T-helper 1 cell treated with Interleukin-12 subunit alpha and Interleukin-12 subunit beta and Interleukin-4 antibody, amounts not matched to agents 30 ng/mL and 1 ng/mL, for 36 hours (primary cell): ENCODE measurements at regions not wholly inside any gene's neighbourhood (a gene's known extent, or its start where the extent isn't known, plus 50 kb on each side); places are given as distances from the start of the nearest gene placed in this dataset.
"Not testable (repeated sequence)": the region's sequence is repeated elsewhere in the genome, so short reads cannot be mapped to it uniquely, and the experiment has no call there.

Experiments used
- intact Hi-C: fragments of 100-400 bp; cut with micrococcal nuclease; formaldehyde crosslinking; loops from one replicate; pipeline ENCODE4 v1.15.1; 2024

DNA sequence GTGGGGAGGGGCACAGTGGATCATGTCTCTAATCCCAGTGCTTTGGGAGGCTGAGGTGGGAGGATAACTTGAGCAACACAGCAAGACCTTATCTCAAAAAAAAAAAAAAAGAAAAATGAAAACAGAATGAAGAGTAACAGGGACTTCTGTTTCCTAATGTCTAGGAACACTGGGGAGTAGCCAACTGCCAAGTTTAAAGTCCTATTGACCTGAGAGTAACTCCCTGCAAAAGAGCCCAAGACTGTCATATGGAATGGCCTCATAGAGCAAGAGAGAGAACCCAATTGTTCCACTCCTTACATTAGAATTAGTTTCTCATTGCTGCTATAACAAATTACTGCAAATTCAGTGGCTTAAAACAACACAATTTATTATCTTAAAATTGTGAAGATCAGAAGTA, 881.4 kb upstream of the ROBO1 start:
- intact Hi-C loops, result no loop called here

DNA sequence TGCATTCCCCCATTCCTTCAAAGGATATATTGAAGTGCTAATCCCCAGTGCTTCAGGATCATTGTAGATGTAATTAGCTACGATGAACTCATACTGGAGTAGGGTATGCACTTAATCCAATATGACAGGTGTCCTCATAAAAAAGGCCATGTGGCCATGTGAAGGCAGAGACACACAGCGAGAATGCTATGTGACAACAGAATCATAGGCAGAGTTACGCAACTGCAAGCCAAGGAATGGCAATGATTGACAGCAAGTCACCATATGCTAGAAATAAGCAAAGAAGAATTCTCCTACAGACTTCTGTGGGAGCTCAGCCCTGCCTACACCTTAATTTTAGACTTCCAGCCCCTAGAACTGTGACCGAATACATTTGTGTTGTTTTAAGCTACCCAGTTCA, 875.6 kb upstream of the ROBO1 start:
- intact Hi-C loops, result no loop called here

DNA sequence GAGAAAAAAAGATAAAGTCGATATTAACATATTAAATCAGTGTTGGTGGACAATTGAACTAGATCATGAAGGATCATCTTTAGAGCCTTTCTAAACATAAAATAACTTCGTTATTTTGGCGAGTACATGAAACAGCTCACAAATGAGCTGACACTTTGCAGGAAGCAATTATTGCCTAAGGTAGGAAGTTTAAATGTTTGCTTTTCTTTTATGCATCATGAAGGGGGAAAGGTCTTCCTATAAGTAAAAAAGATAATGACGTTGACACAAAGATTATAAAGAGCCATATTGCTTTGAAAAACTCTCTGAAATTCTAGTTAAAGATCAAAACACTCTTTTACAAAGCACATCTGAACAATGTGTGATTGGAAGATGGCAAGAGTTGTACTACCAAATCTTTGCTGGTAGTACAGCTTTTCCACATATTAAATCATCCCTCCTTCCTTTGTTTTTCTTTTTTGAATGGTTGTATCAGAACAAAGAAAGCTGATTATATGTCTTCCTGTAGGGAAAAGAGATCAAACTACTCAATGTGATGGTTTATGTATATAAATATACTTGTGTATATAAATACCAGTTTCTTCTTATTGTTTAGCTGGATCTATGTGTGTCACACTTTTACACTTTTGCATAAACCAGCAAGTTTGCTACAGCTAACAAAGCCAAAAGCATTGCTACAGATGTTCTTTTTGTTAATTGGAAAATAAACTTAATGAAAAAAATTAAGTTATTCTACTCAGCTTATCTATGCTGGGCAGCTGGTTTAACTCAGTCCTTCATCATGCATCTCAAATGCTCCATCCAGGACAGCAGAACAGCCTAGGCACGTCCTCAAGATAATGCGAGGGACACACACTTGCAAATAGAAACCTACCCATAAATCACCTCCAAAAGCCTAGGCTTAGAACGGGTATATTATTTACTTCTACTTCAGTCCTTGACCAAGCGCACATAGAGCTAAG, 850.8 kb upstream of the ROBO1 start:
- intact Hi-C loops, result no loop called here

DNA sequence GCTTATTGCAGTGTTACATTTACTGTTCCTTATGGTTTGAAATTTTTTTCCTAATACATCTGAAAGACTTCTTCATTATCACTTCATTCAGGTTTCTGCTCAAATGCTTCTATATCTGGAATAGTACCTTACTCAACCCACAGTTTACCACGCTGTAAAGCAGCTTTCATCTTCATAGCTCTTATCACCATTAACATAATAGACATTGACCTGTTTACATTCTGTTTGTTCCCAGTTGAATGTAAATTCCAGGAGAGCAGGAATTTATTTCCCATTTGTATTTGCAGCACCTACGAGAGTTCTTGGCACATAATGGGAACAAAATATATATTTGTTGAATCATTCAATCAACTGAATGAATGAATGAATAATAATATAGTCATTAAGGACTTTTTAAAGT, 844.6 kb upstream of the ROBO1 start:
- intact Hi-C loops, result no loop called here

DNA sequence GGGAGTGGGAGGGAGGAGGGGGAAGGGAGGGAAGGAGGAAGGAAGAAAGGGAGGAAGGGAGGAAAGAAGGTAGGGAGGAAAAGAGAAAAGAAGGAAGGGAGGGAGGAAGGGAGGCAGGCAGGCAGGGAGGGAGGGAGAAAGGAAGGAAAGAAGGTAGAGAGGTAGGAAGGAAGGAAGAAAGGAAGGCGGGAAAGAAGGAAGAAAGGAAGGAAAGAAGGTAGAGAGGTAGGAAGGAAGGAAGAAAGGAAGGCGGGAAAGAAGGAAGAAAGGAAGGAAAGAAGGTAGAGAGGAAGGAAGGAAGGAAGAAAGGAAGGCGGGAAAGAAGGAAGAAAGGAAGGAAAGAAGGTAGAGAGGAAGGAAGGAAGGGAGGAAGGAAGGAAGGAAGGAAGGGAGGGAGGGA, 840.3 kb upstream of the ROBO1 start:
- intact Hi-C loops, result not testable (repeated sequence)

DNA sequence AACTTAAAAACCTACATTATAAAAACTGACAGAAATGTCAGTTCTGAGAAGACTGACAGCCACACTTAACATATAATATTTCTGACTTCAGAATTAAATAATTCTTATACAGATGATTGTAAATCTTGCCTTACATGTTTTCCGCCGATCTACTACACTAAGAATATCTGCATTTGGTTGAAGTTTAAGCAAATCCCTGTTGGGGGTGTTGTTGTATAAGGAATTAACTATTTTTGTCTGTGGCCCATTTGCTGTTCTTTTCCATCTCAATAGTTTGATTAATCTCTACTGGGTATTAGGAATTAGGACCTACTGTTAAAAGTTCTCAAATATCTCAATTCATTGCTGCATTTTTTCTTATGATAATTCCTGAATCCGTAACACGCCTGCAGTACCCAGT, 838.3 kb upstream of the ROBO1 start:
- intact Hi-C loops, result no loop called here

DNA sequence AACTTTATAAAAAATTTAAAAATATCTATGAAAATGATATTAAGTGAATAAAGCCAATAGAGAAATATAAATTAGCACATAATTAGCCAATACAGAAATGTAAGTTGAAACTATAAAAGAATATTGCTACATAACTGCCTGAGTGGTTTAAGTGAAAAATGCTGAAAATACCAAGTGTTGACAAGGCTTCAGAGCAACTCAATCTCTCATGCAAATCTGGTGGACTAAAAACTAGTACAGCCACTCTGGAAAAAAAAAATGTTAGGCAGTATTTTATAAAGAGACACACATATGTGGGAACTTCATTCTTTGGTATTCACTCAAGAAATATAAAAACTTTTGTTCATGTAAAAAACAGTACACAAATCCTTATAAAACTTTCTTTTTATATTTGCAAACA, 833.7 kb upstream of the ROBO1 start:
- intact Hi-C loops, result no loop called here

DNA sequence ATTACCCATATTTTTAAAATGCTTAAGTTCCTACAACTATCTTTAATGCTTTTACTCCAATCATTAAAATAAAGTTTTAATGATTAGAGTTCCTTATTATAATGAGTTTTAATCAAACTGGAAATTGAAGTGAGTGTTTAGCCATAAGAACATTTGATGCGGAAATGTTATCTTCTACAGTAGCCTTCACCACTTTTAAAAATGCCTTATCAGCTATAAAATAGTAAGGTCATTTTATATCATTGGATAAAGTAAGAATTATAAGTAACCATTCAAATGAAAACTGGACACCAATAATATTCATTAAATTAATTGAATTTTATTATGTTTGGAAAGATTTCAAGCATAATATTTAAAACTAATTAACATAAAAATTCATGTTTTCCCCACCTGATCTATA, 825.0 kb upstream of the ROBO1 start:
- intact Hi-C loops, result no loop called here

DNA sequence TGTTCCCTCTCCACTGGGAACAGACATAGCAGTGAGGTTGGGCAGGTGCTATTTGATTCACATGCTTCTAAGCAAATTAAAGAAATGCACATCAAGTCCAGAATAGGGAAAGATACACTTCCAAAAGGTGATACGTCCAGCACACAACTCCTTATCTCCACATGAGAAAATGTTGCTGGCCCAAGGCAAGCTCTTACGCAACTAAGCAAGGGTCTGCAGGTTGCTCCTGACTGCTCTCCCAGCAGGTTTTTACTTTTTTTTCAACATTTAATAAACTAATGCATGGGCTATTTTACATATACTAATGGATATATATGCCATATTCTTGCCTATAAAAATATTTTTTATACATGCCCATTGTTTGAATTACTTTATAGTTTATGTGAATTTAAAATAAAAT, 818.5 kb upstream of the ROBO1 start:
- intact Hi-C loops, result no loop called here

DNA sequence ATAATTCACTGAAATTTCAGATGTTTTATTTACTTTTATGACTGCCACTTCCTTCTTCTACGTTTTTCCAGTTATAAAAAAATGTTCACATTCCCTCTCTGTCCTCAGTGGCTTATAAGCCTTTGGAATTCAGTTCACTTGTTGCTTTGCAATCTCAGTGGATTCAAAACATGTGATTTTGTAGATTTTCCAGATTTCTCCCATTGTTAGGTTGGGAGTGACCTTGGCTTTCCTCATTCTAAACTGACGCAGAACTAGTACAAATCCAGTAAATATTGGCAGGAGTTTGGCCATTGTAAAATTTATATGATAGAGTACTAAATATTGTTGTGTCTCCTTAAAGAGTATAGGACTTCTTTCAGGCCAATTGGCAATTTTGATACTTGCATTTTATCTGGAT, 812.3 kb upstream of the ROBO1 start:
- intact Hi-C loops, result no loop called here

DNA sequence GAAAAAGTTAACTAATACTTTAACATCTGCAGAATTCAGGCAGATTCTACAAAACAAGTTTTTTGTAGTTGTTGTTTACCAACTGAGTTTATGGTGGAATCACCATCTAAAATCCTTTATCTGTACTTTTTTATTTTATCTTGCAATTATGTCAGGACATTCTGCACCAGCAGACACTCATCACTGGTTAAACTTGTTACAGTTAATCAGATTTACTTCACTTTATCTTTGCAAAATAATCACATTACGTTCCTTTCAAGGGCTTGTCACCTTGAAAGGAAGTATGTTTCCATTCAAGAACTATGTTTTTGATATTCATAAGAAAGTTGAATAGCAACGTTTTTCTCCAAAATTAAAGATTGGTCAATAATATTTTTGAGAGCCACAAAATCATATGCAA, 796.6 kb upstream of the ROBO1 start:
- intact Hi-C loops, result no loop called here

DNA sequence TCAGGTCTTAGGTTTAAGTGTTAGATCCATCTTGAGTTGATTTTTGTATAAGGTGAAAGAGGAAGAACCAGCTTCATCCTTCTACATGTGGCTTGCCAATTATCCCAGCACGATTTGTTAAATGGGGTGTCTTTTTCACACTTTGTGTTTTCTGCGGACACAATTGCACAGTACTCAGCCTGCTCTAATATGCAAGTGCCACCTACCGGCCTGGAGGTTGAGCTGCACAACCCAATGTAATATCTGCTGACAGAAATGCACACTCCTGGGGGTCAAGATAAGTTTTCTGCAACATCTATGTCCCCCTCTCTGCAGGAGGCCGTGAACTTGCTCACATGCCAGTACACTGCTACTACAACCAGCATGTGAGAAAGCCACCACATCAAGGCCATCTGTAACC, 791.9 kb upstream of the ROBO1 start:
- intact Hi-C loops, result no loop called here

DNA sequence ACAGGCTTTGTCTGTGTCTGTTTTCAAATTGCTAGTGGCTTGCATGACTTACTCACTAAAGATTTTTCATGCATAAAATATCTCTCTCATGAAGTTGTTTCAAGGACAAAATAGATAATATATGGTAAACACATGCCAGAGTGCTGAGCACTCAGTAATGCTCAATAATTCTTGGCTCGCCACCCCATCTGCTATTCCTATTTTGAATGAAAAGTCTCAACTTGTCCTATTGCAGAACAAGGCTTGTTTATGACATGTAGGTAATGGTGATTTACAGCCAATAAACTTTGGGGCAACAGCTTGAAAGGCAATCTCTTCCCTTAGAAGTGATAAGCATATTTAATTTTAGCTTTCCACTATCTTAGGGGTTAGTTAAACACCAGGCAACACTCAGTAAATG, 789.0 kb upstream of the ROBO1 start:
- intact Hi-C loops, result no loop called here

DNA sequence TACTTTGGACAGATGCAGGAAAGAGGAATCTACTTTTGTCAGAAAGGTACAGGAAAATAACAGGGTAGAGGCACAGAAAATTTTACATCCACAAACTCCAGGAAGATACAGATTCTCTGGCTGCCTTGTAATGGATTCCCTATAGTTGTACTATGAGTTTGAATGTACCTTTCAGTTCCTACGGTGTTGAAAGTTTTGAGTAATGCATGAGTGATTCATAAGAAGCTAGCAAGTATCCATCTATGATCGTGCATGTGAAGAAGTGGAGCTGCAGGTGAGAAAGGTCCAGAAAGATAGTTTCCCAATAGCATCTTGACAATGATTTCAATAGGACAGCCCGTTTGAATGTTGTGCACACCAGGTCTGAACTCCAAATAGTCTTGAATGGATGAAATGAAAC, 786.5 kb upstream of the ROBO1 start:
- intact Hi-C loops, result no loop called here

DNA sequence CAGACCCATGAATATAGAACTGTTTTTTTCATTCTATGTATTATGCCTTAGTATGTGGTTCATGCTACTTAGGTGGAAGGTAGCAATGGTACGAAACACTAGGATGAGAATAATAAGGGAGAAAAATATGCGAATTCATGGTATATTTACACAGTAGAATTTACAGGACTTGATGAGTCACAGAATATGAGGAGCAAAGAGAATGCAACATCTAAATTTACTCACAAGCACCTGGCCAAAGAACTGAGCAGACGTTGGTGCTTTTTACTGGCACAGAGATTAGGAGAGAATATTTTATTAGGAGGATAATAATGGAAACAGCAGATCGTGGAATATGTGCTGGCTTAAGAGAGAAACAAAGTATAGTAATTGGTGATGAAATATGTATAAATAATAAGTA, 785.4 kb upstream of the ROBO1 start:
- intact Hi-C loops, result no loop called here

DNA sequence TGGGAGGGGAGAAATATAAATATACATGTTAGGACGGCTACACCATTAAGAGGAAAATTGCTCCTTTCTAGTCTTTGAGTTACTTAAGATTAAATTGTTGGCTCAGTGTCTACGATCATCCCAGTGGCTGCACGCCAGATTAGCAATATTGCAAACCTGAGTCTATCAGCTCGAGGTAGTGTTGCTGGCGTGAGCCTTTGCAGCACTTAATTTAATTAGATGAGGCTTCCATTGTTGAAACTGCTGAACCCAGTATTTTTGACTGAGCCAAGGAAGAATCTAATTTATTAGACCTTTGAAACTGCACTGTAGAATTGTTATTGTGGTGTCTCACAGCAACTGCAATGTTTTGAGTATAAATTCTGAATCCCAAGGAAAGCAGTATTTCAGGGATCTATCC, 782.4 kb upstream of the ROBO1 start:
- intact Hi-C loops, result no loop called here

DNA sequence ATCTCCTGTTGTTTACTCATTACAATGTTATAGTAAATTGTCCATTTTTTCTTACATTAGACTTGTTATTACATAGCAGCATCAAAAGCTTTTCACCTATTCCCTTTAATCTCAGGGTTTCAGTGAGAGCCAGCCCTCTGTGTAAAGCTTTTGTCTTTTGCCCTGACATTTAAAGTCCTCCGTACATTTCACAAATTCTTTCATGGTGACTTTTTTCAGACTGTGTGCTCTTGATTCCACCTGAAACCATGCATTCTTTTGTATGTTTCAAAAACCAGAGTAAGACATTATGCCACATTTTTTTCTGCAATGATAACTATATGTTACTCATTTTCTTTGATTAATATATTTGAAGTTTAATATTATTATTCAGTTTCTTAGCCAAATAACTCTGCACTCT, 781.4 kb upstream of the ROBO1 start:
- intact Hi-C loops, result no loop called here

DNA sequence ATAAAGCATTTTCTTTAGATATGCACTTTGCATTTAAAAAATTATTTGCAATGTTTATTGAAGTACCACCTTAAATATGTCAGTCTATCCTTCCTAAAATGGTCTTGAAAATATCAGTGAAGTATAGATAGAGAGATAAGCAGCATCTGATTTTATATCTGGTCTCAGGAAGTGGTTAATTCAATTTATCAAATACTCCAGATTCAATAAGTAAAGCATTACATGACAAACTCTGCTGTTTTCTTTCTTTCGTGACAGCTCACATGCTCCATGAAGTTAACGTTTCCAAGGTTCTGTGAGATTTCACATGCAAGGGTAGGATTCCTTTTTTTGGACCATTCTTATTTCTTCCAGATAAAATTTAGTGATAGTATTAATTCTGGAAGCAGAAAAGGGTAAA, 775.4 kb upstream of the ROBO1 start:
- intact Hi-C loops, result no loop called here

DNA sequence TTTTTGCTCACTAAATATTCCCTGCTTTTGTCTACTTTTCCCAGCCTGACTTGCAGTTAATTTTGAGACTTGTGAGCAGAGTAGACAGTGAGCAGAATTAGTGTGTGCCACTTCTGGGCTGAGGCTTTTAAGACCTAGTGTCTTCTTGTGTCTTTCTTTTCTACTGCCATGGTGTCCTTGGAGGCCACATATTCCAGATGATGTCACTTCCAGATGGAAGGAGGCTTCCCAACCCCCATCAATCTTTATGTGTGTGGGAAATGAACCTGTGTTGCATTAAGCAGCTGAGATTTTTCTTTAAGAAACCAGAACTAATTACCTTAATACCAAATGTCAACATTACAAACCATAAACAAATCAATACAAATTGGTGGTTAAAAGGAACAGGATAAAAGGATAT, 774.7 kb upstream of the ROBO1 start:
- intact Hi-C loops, result no loop called here

DNA sequence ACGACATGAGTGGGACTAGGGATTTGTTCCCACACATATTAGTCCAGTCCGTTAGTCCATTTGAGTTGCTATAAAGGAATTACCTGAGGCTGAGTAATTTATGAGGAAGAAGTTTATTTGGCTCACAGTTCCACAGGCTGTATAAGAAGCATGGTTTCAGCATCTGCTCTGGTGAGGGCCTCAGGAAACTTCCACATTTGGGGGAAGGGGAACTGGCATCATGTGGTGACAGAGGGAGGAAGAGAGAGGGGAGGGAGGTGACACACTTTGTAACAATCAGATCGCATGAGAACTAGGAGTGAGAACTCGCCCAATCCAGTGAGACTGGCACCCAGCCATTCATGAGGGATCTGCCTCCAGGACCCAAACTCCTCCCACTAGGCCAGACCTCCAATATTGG, 769.9 kb upstream of the ROBO1 start:
- intact Hi-C loops, result no loop called here

DNA sequence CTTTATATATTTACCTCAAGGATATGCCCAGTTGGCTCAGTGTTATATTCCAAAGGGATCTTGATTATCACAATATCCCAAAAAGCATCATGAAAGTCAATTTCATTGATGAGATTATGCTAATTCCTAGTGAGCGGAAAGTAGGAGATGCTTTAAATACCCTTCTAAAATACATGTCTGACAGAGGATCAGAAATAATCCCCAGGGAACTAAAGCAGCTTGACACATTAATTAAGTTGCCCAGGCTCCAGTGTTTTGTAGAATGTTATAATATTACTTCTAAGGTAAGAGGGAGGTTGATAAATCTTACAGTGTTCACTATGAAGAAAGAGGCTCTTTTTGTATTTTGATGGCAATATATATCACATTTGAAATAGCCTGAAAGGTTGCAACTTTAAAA, 767.5 kb upstream of the ROBO1 start:
- intact Hi-C loops, result no loop called here

DNA sequence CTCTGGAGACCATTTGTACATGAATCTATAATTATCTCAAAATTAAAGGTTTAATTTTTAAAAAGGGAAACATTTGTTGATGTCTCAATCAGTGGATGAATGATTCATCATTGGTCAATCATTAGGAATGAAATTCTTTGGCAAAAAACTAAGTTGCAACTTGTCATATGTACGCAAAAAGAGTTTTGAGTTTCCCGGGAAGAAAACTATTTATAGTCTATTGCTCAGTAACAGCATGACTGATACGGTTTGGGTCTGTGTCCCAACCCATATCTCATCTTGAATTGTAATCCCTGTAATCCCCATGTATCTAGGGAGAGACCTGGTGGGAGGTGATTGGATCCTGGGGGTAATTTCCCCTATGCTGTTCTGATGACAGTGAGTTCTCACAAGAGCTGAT, 765.8 kb upstream of the ROBO1 start:
- intact Hi-C loops, result no loop called here

DNA sequence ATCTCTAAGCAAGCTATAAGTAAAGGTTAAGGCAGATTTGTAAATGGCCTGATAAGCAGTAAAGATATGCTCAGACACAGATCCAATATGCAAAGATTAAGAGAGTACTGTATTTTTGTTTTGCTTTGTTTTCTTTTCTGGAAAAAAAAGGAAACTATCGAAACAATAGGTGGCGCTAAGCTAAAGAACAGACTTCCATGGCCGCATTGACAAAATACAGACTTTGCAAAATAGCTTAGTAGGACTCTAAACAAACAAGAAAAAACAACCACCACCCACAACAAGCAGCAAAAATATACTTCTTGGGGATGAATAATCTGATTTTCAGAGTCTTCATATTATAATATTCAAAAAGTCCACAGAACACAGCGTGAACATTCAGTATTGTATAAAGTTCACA, 758.4 kb upstream of the ROBO1 start:
- intact Hi-C loops, result no loop called here

DNA sequence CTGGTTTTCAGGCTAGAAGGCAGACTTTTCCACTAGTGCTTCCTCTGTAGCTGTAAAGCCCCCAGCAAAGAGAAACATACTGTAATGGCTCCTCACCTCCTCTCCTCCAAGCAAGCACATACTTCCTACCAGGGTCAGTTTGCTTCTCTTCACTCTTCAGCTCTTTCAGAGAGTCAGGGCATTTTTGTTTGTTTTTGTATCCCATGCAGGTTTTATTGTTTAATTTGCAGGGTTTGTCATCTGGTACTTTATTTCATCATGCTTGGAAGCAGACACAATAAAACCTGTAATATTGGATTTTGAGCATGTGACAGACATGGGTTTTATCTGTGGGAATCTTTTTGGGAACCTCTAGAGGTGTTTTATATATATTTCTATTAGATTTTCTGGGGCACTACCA, 753.3 kb upstream of the ROBO1 start:
- intact Hi-C loops, result no loop called here
